B cell (primary cell): ENCODE measurements at regions not wholly inside any gene's neighbourhood (a gene's known extent, or its start where the extent isn't known, plus 50 kb on each side); places are given as distances from the start of the nearest gene placed in this dataset.

Source experiments
- ATAC-seq: fragments of 200-7000 bp; cut with Tn5 transposase; one replicate; pipeline ENCODE4 v1.10.0; 2021; ENCODE audit warnings: low read depth, mild to moderate bottlenecking, moderate number of reproducible peaks, moderate library complexity
- CTCF ChIA-PET: fragments of 350-600 bp; sonication (Branson Sonifier 250); formaldehyde crosslinking; loops from one replicate; lab custom pipeline; 2021; ENCODE audit warnings: antibody characterized with exemption, inconsistent platforms; lab: Charles Lee
- POLR2A ChIA-PET: fragments of 350-600 bp; sonication (Branson Sonifier 250); formaldehyde crosslinking; loops from one replicate; lab custom pipeline; 2021; ENCODE audit warnings: antibody characterized with exemption; lab: Charles Lee
- DNase-seq: peaks from one replicate; pipeline ENCODE4 v3.0.0; 2013
- H2AFZ ChIP-seq: 2 replicates; pipeline ENCODE4 v1.6.1; 2012; ENCODE audit warnings: mild to moderate bottlenecking, low read depth, low read length; ENCODE audit not compliant: insufficient read depth, poor library complexity, severe bottlenecking
- H3K27ac ChIP-seq, 2 donors: 1 replicate in 1 of 2; 2 replicates in 1 of 2; pipeline ENCODE4 v1.5.1; 2012 to 2013; ENCODE audit warnings: low read length in 2 of 2, mild to moderate bottlenecking in 2 of 2, moderate library complexity in 1 of 2
- H3K27me3 ChIP-seq, 4 experiments: fragments of 200-600 bp in 1 of 4; sonication (generic) in 1 of 4; replicated peaks in 1 of 4; 1 replicate in 2 of 4; 2 replicates in 2 of 4; pipeline versions ENCODE4 v1.6.1 to v1.7.0; 2013 to 2016; ENCODE audit warnings: low read length in 3 of 4, mild to moderate bottlenecking in 2 of 4, mixed read lengths in 1 of 4, moderate library complexity in 1 of 4; ENCODE audit not compliant: insufficient read depth in 4 of 4, control insufficient read depth in 3 of 4; ENCODE audit errors: control extremely low read depth in 1 of 4
- H3K36me3 ChIP-seq, 2 experiments: replicated peaks in 1 of 2; 1 replicate in 1 of 2; 2 replicates in 1 of 2; pipeline versions ENCODE4 v1.6.1 to v1.7.1; 2013; ENCODE audit warnings: low read length in 1 of 2; ENCODE audit not compliant: insufficient read depth in 2 of 2, control insufficient read depth in 1 of 2; ENCODE audit errors: control extremely low read depth in 1 of 2, extremely low read depth in 1 of 2
- H3K4me1 ChIP-seq, 2 donors: fragments of 200-600 bp in 1 of 2; sonication (generic) in 1 of 2; 1 replicate in 1 of 2; 2 replicates in 1 of 2; pipeline versions ENCODE4 v1.5.1 to v1.6.1; 2013 to 2017; ENCODE audit warnings: low read length in 2 of 2; ENCODE audit not compliant: control insufficient read depth in 2 of 2, insufficient read depth in 2 of 2
- H3K4me2 ChIP-seq: replicated peaks from 2 replicates; pipeline ENCODE3; 2012; ENCODE audit warnings: mild to moderate bottlenecking, low read depth, low read length; ENCODE audit not compliant: poor library complexity, severe bottlenecking
- H3K4me3 ChIP-seq, 5 experiments: fragments of 200-600 bp in 1 of 5; sonication (generic) in 1 of 5; 1 replicate in 3 of 5; 2 replicates in 2 of 5; pipeline versions ENCODE4 v1.5.1 to v1.7.0; 2011 to 2016; ENCODE audit warnings: low read length in 4 of 5, mild to moderate bottlenecking in 4 of 5, low read depth in 2 of 5, control low read depth in 1 of 5, moderate library complexity in 1 of 5; ENCODE audit not compliant: insufficient read depth in 1 of 5; ENCODE audit errors: control extremely low read depth in 1 of 5, extremely low read depth in 1 of 5
- H3K79me2 ChIP-seq: fragments of 200-600 bp; sonication (generic); one replicate; pipeline ENCODE4 v1.6.0; 2016; ENCODE audit warnings: low read length; ENCODE audit not compliant: control insufficient read depth, insufficient read depth
- H3K9ac ChIP-seq: fragments of 200-600 bp; sonication (generic); 2 replicates; pipeline ENCODE4 v1.6.1; 2017; ENCODE audit warnings: mild to moderate bottlenecking, low read length, moderate library complexity
- H3K9me3 ChIP-seq, 3 donors: one replicate each; pipeline versions ENCODE4 v1.6.1 to v1.7.1; 2013; ENCODE audit warnings: low read length in 2 of 3; ENCODE audit not compliant: control insufficient read depth in 2 of 3, insufficient read depth in 1 of 3; ENCODE audit errors: control extremely low read depth in 1 of 3
- H4K20me1 ChIP-seq: 2 replicates; pipeline ENCODE4 v1.6.0; 2012; ENCODE audit warnings: mild to moderate bottlenecking, low read length; ENCODE audit not compliant: insufficient read depth, control insufficient read depth, poor library complexity, severe bottlenecking
- H3K27ac Mint-ChIP-seq: one replicate; pipeline ENCODE4 v1.8.0; 2021; ENCODE audit warnings: mixed read lengths
- H3K27me3 Mint-ChIP-seq: one replicate; pipeline ENCODE4 v1.8.0; 2021; ENCODE audit warnings: mixed read lengths
- H3K4me1 Mint-ChIP-seq: one replicate; pipeline ENCODE4 v1.8.0; 2021; ENCODE audit warnings: mixed read lengths
- H3K4me3 Mint-ChIP-seq: one replicate; pipeline ENCODE4 v1.8.0; 2021; ENCODE audit warnings: mixed read lengths
- H3K9me3 Mint-ChIP-seq: one replicate; pipeline ENCODE4 v1.8.0; 2022; ENCODE audit warnings: mixed read lengths; ENCODE audit not compliant: insufficient read depth
- CTCF ChIP-seq: fragments of 200-600 bp; IDR thresholded peaks from one replicate; pipeline ENCODE4 v1.8.0; 2022; ENCODE audit warnings: antibody characterized with exemption, mild to moderate bottlenecking
- EZH2 ChIP-seq: IDR thresholded peaks from 2 replicates; pipeline ENCODE4 v1.6.1; 2012; ENCODE audit warnings: borderline replicate concordance, low read depth, mild to moderate bottlenecking, moderate library complexity, low read length; ENCODE audit not compliant: insufficient read depth, poor library complexity, severe bottlenecking
- WGBS: methylation state at CpG from one replicate; pipeline ENCODE4 v1.1.5; 2013; ENCODE audit warnings: missing lambda C conversion rate; ENCODE audit not compliant: insufficient coverage; 5-methylcytosine and 5-hydroxymethylcytosine counted together
- intact Hi-C: fragments of 100-400 bp; cut with micrococcal nuclease; formaldehyde crosslinking; loops from one replicate; pipeline ENCODE4 v1.10.0; 2022

DNA sequence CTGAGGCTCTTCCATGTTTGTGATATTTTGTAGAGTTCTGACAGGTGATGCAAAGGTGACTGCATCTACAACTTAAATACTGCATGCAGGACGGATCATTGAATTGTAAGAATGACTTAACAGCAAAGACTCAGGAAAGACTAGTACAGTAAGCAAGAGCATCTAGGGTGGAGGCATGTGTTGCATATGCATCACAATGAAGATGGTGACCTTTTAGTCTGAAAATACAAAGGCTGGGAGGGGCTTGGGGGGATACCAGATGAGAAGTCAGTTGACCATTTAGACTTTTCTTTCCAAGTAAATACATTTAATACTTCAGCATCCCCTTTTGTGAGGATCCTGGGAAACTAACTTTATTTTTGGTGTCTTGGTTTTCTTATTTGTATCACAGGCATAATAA is 145.5 kb downstream of the NUF2 start:
- intact Hi-C loops = no loop called here
- WGBS = no CpG with 5 or more reads among the region's 1 CpG

More for the DNA sequence above, 145.5 kb downstream of the NUF2 start:
- Mint-ChIP-seq H3K27me3 (no peaks in the 10 kb centered on the region), H3K9me3 (no peaks in the 10 kb centered on the region), H3K27ac (no peak overlapping the region), H3K4me1 (no peaks in the 10 kb centered on the region), H3K4me3 (no peak overlapping the region)
- no peak for DNase-seq
- TF ChIP-seq CTCF (no peak), EZH2 (no peak)
- ATAC-seq = no peak
- no peak overlapping the region for H3K9ac ChIP-seq
- no peaks in the 10 kb centered on the region for H3K36me3 ChIP-seq
- H3K9me3 ChIP-seq = no peaks in the 10 kb centered on the region
- H3K27ac ChIP-seq = no peak overlapping the region
- H3K79me2 ChIP-seq = no peaks in the 10 kb centered on the region
- no peaks in the 10 kb centered on the region for H3K27me3 ChIP-seq
- no peak overlapping the region for H3K4me2 ChIP-seq
- ChIA-PET CTCF (no interaction called here), POLR2A (no interaction called here)
- no peak overlapping the region for H3K4me3 ChIP-seq
- no peak overlapping the region for H2AFZ ChIP-seq
- H4K20me1 ChIP-seq = no peaks in the 10 kb centered on the region
- H3K4me1 ChIP-seq = no peaks in the 10 kb centered on the region
